Iris pigment epithelial cell (primary cell): ENCODE measurements at regions not wholly inside any gene's neighbourhood (a gene's known extent, or its start where the extent isn't known, plus 50 kb on each side); places are given as distances from the start of the nearest gene placed in this dataset.

Experiments used
- DNase-seq: peaks from one replicate; pipeline ENCODE4 v3.0.0-alpha.2; 2011; ENCODE audit warnings: low read depth

DNA sequence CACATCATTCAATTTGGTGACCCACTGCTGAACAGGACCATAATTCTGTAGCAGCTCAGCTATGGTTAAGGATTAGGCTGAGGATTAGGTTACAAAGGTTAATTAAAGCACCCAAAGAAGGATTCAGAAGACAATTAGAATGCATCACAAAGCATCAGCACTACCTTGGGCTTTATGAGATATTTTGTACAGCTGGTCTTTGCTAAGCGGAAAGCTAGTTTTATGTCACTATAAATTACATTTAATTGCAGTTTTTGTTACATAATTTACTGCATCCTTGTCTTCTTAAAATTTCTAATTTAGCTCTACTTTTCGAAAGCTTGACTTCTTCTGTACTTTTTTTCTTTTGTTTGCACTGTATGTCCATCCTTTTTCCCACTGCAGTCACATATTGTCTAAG, 711.5 kb downstream of the RPS29 start:
- no peak for DNase-seq

DNA sequence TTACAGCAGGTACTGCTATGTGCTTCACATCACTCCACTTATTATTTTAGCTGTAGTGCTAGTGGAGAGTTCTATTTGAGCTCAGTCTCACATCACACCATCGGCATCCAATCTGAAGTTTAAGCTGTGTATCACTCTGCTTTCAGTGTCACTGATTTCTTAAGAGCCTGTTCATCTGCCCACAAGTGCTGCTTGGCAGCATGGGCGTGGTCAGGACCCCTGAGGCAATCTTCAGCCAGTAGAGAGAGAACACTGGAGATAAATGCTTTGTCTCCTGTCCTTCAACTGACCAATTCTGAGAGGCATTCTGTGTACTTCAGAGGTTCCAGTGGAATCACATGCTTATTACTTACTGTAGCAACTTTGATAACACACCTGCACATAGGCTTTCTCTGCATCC, 728.8 kb downstream of the RPS29 start:
- no peak for DNase-seq

DNA sequence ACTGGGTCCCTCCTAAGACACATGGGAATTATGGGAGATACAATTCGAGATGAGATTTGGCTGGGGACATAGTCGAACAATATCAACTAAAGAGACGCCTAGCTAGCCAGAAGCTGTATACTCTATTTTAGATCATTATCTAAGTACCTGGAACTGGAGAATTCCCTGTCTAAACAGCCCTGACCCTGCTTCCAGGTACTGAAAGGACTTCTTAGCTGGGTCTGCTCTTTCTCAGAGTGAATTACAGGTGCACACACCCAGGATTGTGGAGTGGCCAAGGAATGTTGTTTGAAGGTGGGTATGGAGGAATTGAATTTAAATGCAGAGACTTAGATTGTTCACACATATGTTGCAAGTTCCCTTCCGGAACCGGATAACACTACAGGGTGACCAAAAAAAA, 733.0 kb downstream of the RPS29 start:
- no peak for DNase-seq

DNA sequence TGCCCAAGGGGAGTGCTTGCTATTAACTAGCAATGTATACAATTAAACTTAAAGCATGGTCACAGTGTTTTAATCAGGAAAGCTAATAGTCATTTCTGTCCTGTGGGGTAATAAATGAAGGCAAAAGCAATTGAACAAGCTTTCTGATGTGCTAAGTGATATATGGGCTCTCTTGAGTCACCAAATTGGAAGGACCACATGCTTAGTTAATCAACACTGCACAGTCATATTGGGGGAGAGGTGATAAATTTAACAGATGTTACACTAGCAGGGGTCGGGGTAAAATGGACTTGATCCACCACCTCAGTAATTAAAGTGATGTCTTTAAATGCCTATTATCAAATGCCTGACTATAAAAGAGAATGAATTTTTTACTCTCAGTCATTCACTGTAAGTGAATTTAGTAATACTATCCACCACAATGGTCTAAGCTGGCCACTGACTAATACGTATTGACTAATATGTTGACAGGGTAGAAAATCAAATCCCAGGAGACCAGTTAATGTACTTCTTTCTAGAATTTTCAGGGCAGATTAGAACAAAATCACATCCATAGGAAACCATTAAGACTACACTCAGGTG, 736.3 kb downstream of the RPS29 start:
- DNase-seq, result no peak

DNA sequence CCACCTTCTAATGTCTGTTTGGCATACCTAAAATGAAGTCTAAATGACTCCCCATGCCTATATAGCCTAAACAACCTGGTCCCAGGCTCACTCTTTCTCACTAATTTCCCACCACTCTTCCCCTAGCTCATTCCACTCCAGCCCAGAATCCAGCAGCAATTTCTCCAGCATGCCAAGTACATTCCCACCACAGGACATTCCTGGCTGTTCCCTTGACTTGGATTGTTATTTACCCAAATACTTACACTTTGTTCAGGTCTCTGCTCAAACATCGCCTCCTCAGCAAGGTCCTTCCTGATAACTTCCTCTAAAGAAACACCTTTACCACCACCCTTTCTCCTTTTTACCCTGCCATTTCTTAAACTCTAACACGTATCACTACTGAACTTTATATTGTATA, 743.4 kb downstream of the RPS29 start:
- no peak for DNase-seq

DNA sequence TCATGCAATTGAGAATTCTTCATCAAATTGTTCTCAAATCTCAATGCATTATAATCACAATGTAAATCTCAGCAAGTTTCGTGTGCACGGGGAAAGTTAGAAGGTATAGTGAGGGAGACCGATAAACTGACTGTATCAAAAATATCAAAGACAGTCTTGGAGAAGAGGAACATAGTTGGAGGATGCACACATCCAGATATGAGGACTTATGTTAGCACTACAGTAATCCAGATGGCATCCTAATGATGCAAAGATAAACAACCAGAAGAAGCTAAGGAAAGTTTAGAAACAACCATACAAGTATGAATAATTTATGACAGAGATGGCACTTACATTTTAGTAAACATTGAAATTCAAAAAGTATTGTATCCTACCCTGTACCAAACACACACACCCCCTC, 760.1 kb downstream of the RPS29 start:
- DNase-seq, result peak; percentile 16

DNA sequence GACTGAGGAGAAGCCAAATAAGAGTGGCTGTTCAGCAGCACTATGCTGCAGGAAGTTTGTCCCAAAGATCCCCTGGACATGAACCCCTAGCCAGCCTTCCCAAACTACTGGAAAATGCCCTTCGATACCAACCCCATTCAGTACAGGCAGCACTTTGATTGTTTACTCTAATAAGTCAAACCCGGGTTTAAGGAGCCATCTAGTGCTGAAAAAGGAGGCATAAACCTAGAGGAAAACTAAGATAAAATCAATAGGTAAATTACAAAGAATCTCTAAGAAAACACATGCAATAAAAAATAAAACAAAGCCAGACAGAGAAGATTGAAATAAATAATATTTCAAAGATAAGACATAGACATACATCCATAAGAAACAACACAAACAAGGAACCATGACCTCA, 771.6 kb downstream of the RPS29 start:
- DNase-seq, result no peak

DNA sequence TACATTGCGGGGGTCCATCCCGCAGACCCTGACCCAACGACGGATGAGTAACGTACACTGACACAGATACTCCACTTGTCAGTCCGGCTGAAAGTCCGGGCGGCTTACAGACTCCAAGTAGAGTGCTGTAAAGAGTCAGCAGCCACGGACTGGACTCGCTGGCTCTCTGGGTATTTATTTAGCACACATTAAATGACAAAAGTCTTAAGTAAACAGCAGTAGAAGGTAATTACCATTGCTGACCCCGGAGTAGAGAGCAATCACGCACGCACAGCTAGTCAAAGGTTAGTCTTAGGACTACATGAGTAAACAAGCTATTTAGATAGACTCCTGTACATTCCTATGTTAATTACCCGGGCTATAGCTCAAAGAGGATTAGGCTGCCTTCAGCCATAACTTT, 780.9 kb downstream of the RPS29 start:
- no peak for DNase-seq

DNA sequence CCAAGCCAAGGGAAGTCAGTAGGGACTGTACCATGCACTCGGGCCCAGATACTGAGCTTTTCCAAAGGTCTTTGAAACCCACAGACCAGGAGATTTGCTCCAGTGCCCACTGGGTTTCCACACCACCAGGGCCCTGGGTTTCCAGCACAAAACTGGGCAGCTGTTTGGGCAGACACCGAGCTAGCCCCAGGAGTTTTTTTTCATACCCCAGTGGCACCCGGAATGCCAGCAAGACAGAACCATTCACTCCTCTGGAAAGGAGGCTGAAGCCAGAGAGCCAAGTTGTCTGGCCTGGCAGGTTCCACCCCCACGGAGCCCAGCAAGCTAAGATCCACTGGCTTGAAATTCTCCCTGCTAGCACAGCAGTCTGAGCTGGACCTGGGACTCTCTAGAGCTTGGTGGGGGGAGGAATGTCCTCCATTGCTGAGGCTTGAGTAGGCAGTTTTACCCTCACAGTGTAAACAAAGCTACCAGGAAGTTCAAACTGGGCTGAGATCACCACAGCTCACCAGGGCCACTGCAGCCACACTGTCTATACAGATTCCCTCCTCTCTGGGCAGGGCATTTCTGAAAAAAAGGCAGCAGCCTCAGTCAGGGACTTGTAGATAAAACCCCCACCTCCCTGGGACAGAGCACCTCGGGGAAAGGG, 793.7 kb downstream of the RPS29 start:
- peak; percentile 16 for DNase-seq

DNA sequence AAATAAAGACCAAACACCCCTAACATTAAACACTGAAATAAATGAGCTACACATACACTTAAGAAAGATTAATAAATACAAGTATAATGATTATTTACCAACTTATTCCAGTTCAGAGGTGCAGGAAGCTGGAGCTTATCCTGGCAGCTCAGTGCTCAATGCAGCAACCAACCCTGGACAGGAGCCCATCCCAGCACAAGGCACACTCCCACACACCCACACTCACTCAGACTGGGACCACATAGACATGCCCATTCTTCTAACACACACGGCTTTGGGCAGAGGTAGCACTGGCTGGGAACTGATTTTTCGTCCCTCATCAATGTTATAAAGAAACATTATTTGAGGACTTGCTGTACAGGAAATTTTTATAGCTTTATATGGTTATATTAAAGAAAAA, 797.4 kb downstream of the RPS29 start:
- no peak for DNase-seq

DNA sequence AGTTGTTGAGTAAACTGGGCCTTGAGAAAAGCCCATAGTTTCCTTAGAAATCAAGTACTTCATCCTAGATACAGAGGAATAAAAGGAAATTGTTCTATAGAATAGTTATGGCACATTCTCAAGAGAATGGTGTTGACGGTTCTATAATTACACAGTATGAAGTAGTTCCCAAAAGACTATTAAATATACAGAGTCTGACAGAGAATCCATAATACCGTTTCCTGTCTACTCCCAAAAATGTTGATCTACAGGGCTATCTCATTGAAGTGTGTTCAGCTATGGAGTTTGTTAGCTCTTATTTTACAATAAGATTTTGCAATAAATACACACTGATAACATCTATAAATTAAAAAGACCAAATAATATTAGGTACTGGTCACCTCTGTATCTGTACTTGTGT, 799.7 kb downstream of the RPS29 start:
- no peak for DNase-seq

DNA sequence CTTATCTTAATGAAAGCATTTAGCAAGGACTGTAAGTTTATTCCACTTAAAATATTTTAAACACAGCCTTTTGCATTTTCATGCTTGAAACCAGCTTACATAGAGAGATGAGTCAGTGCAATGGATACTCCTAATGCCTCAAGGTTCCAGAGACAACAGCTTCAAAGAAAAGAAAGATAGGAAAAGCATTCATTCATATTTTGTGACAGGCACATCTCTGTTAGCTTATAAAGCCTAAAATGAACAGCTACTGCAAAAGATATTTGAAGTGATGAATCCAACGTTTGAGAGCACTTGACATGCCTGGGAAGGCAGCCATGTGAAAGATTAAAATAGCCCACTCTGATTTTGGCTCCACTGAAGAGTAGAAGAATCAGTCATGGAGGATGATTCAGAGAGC, 814.5 kb downstream of the RPS29 start:
- DNase-seq, result peak; percentile 24

DNA sequence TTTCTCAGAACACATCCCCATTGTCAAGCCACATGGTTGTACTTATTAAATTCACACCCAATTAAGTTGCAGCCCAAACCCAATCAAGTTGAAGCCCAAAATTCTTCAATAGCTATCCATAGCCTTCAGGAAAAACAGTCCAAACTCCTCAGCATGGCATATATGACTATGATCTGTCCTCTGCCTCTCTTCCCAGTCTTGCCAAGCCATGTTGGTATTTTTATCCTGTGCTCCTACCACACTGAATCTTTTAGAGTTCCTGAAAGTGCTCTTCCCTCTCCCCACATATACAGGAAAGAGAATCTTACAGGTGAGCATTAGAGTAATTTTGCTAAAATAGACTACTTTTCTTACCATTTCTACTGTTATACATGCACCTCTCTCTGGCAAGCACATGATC, 834.9 kb downstream of the RPS29 start:
- DNase-seq, result no peak

DNA sequence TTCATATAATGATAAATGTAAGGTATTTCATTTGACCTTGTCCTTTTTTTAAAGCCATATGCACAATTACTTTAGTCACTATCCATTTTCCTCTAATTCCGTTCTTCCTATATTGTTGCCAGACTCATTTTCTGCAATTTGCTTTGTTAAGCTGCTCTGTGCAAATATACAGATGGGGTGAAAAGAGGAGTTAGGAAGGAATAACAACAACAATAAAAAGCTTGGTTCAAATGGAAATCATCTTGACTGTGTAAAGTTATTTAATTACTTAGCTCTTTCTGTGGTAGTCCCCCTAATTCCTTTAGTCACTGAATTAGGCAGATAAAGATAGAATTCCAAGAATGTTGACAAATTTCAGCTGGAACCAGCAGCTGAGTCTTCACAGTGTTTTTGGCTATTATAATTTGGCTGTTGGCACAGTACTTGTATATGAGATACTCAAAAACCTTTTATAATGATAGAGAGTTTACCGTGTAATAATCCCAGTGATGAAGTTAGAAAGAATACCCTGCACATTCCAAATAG, 838.0 kb downstream of the RPS29 start:
- DNase-seq, result no peak

DNA sequence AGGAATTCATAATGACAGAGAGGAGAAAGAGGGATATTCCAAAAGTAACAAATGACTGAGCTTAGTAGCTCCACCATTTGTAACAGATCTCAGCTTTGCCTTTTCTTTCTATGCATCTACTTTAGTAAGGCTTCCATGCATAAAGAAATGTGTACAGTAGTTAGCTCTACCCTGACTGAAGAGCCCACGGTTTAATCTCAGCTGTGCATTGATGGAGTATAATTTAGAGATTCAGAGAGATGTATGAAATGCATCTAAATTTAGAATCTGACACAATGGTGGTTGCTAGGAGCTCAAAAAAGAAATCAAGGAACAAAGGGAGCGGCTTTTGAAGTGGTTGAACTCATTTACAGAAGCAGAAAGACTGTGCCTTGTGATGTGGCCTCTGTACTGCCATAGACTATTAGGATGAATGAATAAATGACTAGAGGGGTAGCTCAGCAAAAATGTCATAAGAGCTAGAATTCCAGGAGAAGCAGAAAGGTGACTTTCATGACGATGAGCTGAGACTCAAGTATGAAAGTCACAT, 838.6 kb downstream of the RPS29 start:
- no peak for DNase-seq

DNA sequence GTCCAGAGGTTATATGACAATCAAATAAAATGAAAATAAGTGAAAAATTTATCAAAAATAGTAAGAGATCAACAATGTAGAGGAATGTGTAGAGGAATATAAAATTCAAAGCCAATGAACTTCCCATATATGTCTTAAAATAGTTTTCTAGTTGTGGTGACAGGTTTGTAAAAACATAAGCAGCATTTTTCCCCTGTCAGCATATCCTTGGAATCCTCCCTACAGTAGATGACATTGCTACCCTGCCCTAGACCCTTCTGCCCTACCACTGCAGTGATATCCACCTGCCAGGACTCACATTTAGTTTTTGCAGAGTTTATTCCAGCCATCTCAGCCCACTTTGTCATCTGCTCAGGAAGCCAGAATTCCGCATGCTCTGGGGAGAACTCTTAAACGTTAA, 842.0 kb downstream of the RPS29 start:
- no peak for DNase-seq

DNA sequence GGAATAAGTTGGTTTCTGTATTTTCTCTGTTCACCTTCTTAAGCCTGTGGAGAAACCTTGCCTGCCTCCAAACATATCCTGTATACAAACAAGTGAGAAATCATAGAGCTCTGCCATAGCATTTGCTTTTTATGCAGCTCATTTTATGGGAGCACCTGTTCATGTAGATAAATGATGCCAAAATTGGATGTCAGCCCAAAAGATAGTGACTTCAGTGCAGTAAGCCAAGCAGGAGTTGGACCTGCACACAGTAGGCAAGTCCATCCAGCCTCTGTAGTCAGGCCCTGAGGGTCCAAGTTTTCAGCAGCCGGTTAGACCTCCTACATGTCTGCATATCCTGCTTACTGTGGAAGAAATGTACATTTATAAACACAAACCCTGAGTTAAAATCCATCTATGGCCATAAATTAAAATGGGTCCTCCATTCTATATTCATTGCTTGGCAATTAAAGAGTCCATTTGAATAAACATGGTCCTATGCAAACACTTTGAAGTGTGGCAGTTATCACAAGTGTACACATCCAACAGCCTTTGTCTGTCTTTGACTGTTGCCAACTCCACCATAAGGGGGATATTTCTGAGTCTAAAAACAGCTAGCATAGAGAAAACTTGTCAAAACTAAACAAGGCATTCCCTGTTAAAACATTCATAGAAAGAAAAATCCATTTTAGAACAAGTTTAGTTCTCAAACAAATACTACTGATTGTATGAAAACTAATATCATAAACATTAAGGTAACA, 847.8 kb downstream of the RPS29 start:
- DNase-seq, result no peak

DNA sequence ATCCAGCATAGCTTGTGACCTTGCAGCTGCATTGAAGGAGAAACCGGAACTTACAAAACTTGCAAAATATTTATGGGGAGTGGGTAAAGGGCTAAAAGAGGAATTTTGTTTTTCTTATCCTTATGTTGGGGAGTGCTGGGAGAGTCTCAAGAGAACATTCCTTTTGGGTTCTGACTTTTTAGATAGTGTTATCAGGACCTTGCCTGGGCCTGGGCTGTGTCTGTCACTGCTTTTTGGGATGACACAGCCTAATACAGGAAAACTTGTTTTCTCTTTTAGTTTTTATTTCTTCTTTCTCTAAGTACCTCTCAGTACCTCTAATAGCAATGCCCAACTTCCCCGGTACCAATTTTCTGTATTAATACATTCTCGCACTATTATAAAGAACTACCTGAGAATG, 850.6 kb downstream of the RPS29 start:
- no peak for DNase-seq

DNA sequence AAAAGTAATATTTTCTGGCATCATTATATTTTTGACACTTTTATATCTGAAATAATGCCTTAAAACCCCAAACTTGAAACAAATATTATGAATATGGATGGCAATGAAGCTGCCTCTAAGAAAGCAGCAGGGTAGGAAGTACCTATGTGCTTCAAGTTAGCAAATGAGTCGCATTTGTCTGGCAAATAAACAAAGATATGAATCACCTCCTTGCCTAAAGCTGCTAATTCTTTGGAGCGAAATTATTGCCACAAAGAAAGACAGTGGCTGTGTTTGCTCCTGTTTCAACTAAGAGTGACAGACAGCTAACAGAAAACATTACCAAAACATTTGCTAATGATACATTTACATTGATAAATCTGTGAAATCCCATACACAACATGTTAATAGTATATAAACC, 854.9 kb downstream of the RPS29 start:
- DNase-seq, result peak; percentile 17

DNA sequence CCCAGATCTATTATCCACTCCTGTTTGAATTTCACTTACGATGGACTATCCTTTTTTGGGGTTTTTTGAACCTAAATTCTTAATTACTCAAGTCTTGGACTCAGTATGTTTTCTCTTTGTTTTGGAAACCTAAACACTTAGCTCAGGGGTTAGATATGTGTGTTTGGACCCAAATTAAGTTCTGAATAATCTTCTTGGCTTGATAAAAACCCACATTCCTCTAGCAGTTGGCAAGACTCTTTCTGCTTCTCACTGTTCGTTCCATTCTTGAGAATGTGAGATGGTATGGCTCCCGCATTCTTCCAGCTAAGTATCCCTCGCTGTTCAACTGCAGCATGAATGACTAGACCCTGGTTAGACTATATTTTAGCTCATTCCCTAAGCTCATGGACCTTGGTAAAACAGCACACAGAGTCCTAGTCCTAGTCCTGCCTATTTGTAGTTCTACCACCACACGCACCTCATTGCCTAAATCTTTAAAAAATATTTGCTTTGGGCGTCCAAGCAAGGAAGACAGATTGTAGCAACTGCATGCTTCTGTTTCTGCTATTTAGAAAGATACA, 860.0 kb downstream of the RPS29 start:
- no peak for DNase-seq

DNA sequence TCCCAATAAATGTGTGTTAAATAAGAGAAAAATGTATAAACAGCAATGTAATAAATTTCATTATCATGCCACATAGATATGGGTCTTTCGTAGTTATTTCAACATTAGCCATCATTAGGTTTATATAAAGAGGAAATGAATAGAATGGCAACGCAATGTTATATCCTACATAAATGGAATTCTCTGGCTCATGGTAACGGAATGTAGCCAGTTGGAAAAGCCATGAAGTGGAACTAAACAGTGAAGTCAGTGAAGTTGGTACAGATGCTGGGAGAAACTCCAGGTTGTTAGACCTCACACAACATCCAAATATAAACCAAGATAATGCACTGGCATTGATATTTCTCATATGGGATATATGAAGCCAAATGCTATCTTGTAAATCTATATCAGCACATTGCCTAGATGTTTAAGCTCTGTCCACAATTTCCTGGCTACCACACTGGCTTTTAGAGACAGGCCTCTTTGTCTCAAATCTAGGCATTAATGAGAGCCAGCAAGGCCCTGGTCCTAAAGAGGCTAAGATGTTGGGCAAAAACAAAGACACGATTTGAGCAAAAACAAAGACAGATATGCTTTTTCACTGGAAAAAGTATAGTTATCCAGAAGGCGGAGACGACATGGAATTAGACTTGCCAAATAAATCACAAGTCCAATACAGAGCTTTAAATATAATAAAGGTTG, 861.0 kb downstream of the RPS29 start:
- DNase-seq, result peak; percentile 45

DNA sequence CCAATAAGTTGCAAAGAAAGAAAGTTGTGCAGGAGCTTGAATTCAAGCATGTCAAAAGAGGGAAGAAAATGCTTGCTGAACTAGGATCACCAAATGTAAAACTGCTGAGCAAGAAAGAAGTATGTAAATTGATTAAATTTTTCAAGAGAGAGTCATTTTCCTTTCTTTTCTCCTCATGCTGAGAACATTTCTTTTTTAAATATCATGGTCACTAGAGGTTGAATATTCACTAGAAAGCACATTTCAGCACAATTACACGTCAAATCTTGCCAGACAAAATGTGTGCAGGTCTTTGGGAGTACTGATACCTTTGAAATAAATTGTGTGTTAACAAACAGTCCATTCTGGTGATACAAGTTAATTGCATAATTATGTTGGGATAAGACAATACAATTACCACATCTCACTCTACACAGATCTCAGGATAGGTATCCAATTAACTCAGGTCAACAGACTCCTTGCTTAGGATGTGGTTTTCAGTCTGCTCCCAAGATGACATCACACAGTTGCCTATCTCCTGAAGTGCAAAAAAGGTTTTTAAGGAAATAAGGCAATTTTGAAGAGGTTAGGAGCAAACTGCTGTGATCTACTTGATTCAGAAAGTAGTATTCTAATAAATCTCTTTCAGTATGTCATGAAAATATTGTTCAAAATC, 862.2 kb downstream of the RPS29 start:
- DNase-seq, result no peak
